Endothelial cell of umbilical vein (primary cell): ENCODE measurements at regions not wholly inside any gene's neighbourhood (a gene's known extent, or its start where the extent isn't known, plus 50 kb on each side); places are given as distances from the start of the nearest gene placed in this dataset.

ENCODE experiments used
- BruUV-seq: library from RNA; stranded (reverse); fragments of 400-500 nt; replicated peaks from 2 replicates; lab custom pipeline; 2021; lab: Mats Ljungman, UMichigan
- CTCF ChIA-PET: fragments of 300-600, 350-600 bp; sonication (Branson Sonifier 250); formaldehyde crosslinking; loops from one replicate; lab custom pipeline; 2021; ENCODE audit warnings: antibody characterized with exemption, inconsistent platforms; lab: Charles Lee
- POLR2A ChIA-PET: fragments of 300-600, 350-600 bp; sonication (Branson Sonifier 250); formaldehyde crosslinking; loops from one replicate; lab custom pipeline; 2021; ENCODE audit warnings: antibody characterized with exemption, inconsistent platforms; lab: Charles Lee
- DNase-seq: peaks from one replicate; pipeline ENCODE4 v3.0.0-alpha.2; 2011; ENCODE audit warnings: low read depth, low spot score
- FAIRE-seq: peaks from 2 replicates; lab custom pipeline; 2011; peaks lifted over from hg19 to GRCh38; lab: Jason Lieb, UNC
- H2AFZ ChIP-seq: 2 replicates; pipeline ENCODE4 v1.6.0; 2012; ENCODE audit warnings: low read depth, low read length, control low read depth, inconsistent platforms
- H3K27ac ChIP-seq: 2 replicates; pipeline ENCODE4 v1.5.1; 2011; ENCODE audit warnings: low read depth, mild to moderate bottlenecking, control low read depth, low read length, moderate library complexity; ENCODE audit not compliant: insufficient read depth
- H3K27me3 ChIP-seq, 2 experiments: 2 replicates each; pipeline versions ENCODE4 v1.6.0 to v1.6.1; 2011; ENCODE audit warnings: low read length in 2 of 2, mixed read lengths in 1 of 2; ENCODE audit not compliant: control insufficient read depth in 2 of 2, insufficient read depth in 2 of 2
- H3K36me3 ChIP-seq, 2 experiments: 2 replicates in 1 of 2; 3 replicates in 1 of 2; pipeline ENCODE4 v1.5.1; 2011; ENCODE audit warnings: low read length in 2 of 2, mild to moderate bottlenecking in 1 of 2, moderate library complexity in 1 of 2; ENCODE audit not compliant: control insufficient read depth in 2 of 2, insufficient read depth in 2 of 2; ENCODE audit errors: extremely low read depth in 1 of 2
- H3K4me1 ChIP-seq: 3 replicates; pipeline ENCODE4 v1.5.1; 2011; ENCODE audit warnings: mild to moderate bottlenecking, low read length; ENCODE audit not compliant: control insufficient read depth, insufficient read depth; ENCODE audit errors: extremely low read depth
- H3K4me2 ChIP-seq: 2 replicates; pipeline ENCODE4 v1.6.1; 2011; ENCODE audit warnings: low read length, control low read depth, mixed read lengths; ENCODE audit not compliant: insufficient read depth
- H3K4me3 ChIP-seq, 3 experiments: fragments of 200-600 bp in 1 of 3; sonication (generic), shearing (Covaris generic) in 1 of 3; replicated peaks in 1 of 3; 2 replicates each; pipeline ENCODE4 v1.5.1; 2011 to 2016; ENCODE audit warnings: control low read depth in 3 of 3, low read length in 3 of 3, mild to moderate bottlenecking in 2 of 3, inconsistent platforms in 1 of 3, low read depth in 1 of 3, moderate library complexity in 1 of 3; ENCODE audit not compliant: insufficient read depth in 1 of 3
- H3K79me2 ChIP-seq: 2 replicates; pipeline ENCODE4 v1.6.0; 2012; ENCODE audit warnings: low read length, inconsistent platforms; ENCODE audit not compliant: control insufficient read depth, insufficient read depth
- H3K9ac ChIP-seq: replicated peaks from 2 replicates; pipeline ENCODE3; 2011; ENCODE audit warnings: low read length, control low read depth; ENCODE audit not compliant: insufficient read depth; ENCODE audit errors: extremely low read depth
- H3K9me1 ChIP-seq: replicated peaks from 3 replicates; pipeline ENCODE4 v1.6.0; 2011; ENCODE audit warnings: mild to moderate bottlenecking, low read length; ENCODE audit not compliant: control insufficient read depth, insufficient read depth; ENCODE audit errors: extremely low read depth
- H3K9me3 ChIP-seq: replicated peaks from 2 replicates; pipeline ENCODE4 v1.5.1; 2012; ENCODE audit warnings: low read length, inconsistent platforms; ENCODE audit not compliant: control insufficient read depth, insufficient read depth
- H4K20me1 ChIP-seq: replicated peaks from 2 replicates; pipeline ENCODE3; 2011; ENCODE audit warnings: mild to moderate bottlenecking, low read length; ENCODE audit not compliant: control insufficient read depth, insufficient read depth; ENCODE audit errors: extremely low read depth
- EZH2 ChIP-seq: IDR thresholded peaks from 2 replicates; pipeline ENCODE4 v1.6.1; 2012; ENCODE audit warnings: borderline replicate concordance, low read depth, mild to moderate bottlenecking, moderate library complexity, low read length, inconsistent platforms; ENCODE audit not compliant: severe bottlenecking
- FOS ChIP-seq: IDR thresholded peaks from 2 replicates; pipeline ENCODE4 v1.6.1; 2011; ENCODE audit warnings: mild to moderate bottlenecking, low read length, moderate library complexity, borderline replicate concordance; ENCODE audit not compliant: insufficient read depth
- GATA2 ChIP-seq: IDR thresholded peaks from 2 replicates; pipeline ENCODE4 v1.7.0; 2011; ENCODE audit warnings: low read depth, mild to moderate bottlenecking, moderate library complexity, mixed read lengths, low read length; ENCODE audit not compliant: insufficient read length, insufficient read depth
- JUN ChIP-seq: IDR thresholded peaks from 2 replicates; pipeline ENCODE4 v1.6.1; 2011; ENCODE audit warnings: borderline replicate concordance, low read depth; ENCODE audit not compliant: insufficient read length, insufficient read depth
- MYC ChIP-seq: IDR thresholded peaks from one replicate; pipeline ENCODE4 v1.6.1; 2011; ENCODE audit warnings: mild to moderate bottlenecking, low read depth, low read length
- POLR2A ChIP-seq: IDR thresholded peaks from 2 replicates; pipeline ENCODE4 v1.6.1; 2012; ENCODE audit warnings: low read depth, mild to moderate bottlenecking, control low read depth, low read length
- POLR2AphosphoS5 ChIP-seq: IDR thresholded peaks from 2 replicates; pipeline ENCODE4 v1.6.1; 2012; ENCODE audit warnings: low read depth, mild to moderate bottlenecking, control low read depth, low read length, moderate library complexity; ENCODE audit not compliant: insufficient read depth
- dilution Hi-C: fragments of 300-500 bp; cut with MboI; formaldehyde crosslinking; loops from one replicate; pipeline ENCODE4 v1.15.0; 2019; ENCODE audit warnings: low sequenced_read_pairs; ENCODE audit not compliant: extremely low pct_ligation_motif_present
- intact Hi-C: fragments of 100-400 bp; cut with micrococcal nuclease; formaldehyde crosslinking; loops from one replicate; pipeline ENCODE4 v1.10.0; 2022
- TF ChIP-seq, protein P1 (sequence below), 2 donors: IDR thresholded peaks; 1 replicate in 1 of 2; 2 replicates in 1 of 2; pipeline ENCODE4 v1.5.1; 2011; ENCODE audit warnings: low read length in 2 of 2, mild to moderate bottlenecking in 2 of 2, moderate library complexity in 2 of 2, control low read depth in 1 of 2, inconsistent platforms in 1 of 2, low read depth in 1 of 2; ENCODE audit not compliant: insufficient read depth in 1 of 2; ENCODE audit errors: extremely low read depth in 1 of 2
- TF ChIP-seq, protein P2 (sequence below): IDR thresholded peaks from 2 replicates; pipeline ENCODE4 v1.6.1; 2011; ENCODE audit not compliant: insufficient read depth, insufficient read length

DNA sequence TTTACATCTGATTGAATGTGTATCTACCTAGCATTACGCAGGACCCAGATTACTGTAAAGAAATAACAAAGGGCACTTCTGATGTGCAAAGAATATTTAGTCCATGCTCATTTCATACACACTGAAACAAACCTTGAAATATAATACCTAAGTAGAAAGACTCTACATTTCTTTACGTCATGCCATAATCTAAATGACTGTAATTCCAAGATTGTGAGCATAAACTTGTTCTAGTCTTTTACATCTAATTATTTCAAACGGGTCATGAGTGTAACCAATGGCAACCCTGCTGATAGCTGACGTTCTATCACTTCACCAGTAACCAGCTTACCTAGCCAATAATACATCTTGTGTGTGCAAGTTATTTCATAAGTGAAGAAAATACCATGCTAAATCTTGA is 433.8 kb downstream of the PRKD1 start:
- intact Hi-C loops = no loop called here
- Histone ChIP-seq H3K9me3 (no peaks in the 10 kb centered on the region), H3K36me3 (no peaks in the 10 kb centered on the region), H3K27me3 (peaks cover 0 to 6% of the 10 kb centered on the region in 2 experiments), H3K79me2 (no peaks in the 10 kb centered on the region), H3K4me3 (no peak overlapping the region), H4K20me1 (no peaks in the 10 kb centered on the region), H3K9ac (no peak overlapping the region), H2AFZ (no peak overlapping the region), H3K27ac (no peak overlapping the region), H3K4me1 (no peaks in the 10 kb centered on the region), H3K4me2 (no peak overlapping the region), H3K9me1 (no peaks in the 10 kb centered on the region)
- ChIA-PET CTCF (no interaction called here), POLR2A (no interaction called here)
- DNase-seq (no peak), FAIRE-seq (no peak)
- no TSS peak for BruUV-seq
- TF ChIP-seq JUN (no peak), POLR2A (no peak), FOS (no peak), EZH2 (no peak), GATA2 (no peak), POLR2AphosphoS5 (no peak), MYC (no peak)
- TF ChIP-seq, protein P1, sequence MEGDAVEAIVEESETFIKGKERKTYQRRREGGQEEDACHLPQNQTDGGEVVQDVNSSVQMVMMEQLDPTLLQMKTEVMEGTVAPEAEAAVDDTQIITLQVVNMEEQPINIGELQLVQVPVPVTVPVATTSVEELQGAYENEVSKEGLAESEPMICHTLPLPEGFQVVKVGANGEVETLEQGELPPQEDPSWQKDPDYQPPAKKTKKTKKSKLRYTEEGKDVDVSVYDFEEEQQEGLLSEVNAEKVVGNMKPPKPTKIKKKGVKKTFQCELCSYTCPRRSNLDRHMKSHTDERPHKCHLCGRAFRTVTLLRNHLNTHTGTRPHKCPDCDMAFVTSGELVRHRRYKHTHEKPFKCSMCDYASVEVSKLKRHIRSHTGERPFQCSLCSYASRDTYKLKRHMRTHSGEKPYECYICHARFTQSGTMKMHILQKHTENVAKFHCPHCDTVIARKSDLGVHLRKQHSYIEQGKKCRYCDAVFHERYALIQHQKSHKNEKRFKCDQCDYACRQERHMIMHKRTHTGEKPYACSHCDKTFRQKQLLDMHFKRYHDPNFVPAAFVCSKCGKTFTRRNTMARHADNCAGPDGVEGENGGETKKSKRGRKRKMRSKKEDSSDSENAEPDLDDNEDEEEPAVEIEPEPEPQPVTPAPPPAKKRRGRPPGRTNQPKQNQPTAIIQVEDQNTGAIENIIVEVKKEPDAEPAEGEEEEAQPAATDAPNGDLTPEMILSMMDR (IDR thresholded peaks at IDR 0.05; ENCODE audit: extremely low read depth in 1 of 2, insufficient read depth in 1 of 2, low read depth in 1 of 2, low read length in 2 of 2) = no peak
- TF ChIP-seq, protein P2, sequence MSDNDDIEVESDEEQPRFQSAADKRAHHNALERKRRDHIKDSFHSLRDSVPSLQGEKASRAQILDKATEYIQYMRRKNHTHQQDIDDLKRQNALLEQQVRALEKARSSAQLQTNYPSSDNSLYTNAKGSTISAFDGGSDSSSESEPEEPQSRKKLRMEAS = no peak
- dilution Hi-C loops = no loop called here
